ENCODE measurements at regions not wholly inside any gene's neighbourhood (a gene's known extent, or its start where the extent isn't known, plus 50 kb on each side); places are given as distances from the start of the nearest gene placed in this dataset.
"Not testable (repeated sequence)": the region's sequence is repeated elsewhere in the genome, so short reads cannot be mapped to it uniquely, and the experiment has no call there.

DNA sequence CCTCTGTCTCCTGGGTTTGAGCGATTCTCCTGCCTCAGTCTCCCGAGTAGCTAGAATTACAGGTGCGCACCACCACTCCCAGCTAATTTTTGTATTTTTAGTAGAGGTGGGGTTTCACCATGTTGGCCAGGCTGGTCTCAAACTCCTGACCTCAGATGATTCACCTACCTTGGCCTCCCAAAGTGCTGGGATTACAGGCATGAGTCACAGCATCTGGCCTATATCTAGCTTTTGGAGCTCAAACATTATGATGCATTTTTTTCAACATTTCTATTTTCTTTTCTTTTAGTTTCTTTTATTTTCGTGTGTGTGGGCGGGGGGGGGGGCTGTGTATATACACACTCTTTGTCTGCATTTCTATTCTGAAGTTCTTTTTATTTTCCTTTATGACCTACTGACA is 85.6 kb upstream of the PEG3 start:
- TF ChIP-seq EZH2 (IDR thresholded peaks at IDR 0.05; ENCODE audit: borderline replicate concordance, low read depth, low read length, severe bottlenecking) = not testable (repeated sequence)
- TF ChIP-seq, protein P1, sequence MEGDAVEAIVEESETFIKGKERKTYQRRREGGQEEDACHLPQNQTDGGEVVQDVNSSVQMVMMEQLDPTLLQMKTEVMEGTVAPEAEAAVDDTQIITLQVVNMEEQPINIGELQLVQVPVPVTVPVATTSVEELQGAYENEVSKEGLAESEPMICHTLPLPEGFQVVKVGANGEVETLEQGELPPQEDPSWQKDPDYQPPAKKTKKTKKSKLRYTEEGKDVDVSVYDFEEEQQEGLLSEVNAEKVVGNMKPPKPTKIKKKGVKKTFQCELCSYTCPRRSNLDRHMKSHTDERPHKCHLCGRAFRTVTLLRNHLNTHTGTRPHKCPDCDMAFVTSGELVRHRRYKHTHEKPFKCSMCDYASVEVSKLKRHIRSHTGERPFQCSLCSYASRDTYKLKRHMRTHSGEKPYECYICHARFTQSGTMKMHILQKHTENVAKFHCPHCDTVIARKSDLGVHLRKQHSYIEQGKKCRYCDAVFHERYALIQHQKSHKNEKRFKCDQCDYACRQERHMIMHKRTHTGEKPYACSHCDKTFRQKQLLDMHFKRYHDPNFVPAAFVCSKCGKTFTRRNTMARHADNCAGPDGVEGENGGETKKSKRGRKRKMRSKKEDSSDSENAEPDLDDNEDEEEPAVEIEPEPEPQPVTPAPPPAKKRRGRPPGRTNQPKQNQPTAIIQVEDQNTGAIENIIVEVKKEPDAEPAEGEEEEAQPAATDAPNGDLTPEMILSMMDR (IDR thresholded peaks at IDR 0.05; ENCODE audit: borderline replicate concordance, extremely low read depth, low read length, poor library complexity, severe bottlenecking) = not testable (repeated sequence)
